ENCODE measurements at regions not wholly inside any gene's neighbourhood (a gene's known extent, or its start where the extent isn't known, plus 50 kb on each side); places are given as distances from the start of the nearest gene placed in this dataset.
"Not testable (repeated sequence)": the region's sequence is repeated elsewhere in the genome, so short reads cannot be mapped to it uniquely, and the experiment has no call there.

GRCh38 chr2:52539026-52539970 is 1228.3 kb upstream of the CHAC2 start:
- CTCF ChIA-PET, result no interaction called here
- POLR2A ChIA-PET, result no interaction called here

GRCh38 chr2:52537588-52537987 is 1230.0 kb upstream of the CHAC2 start:
- POLR2A ChIA-PET, result no interaction called here
- CTCF ChIA-PET, result no interaction called here

GRCh38 chr2:52536929-52537460 is 1230.6 kb upstream of the CHAC2 start:
- CTCF ChIA-PET, result no interaction called here
- POLR2A ChIA-PET, result no interaction called here

GRCh38 chr2:52532956-52533355 is 1234.6 kb upstream of the CHAC2 start:
- CTCF ChIA-PET, result no interaction called here

GRCh38 chr2:52526735-52527134 is 1240.9 kb upstream of the CHAC2 start:
- ChIA-PET POLR2A (no interaction called here), CTCF (no interaction called here)

More at GRCh38 chr2:52532956-52533355, 1234.6 kb upstream of the CHAC2 start:
- POLR2A ChIA-PET, result no interaction called here

- ChIA-PET POLR2A (no interaction called here), CTCF (no interaction called here)
Measured at GRCh38 chr2:52520644-52521043, 1247.0 kb upstream of the CHAC2 start.

- POLR2A ChIA-PET, result no interaction called here
- CTCF ChIA-PET, result no interaction called here
Measured at GRCh38 chr2:52518678-52519077, 1248.9 kb upstream of the CHAC2 start.

GRCh38 chr2:52512760-52513159 is 1254.8 kb upstream of the CHAC2 start:
- POLR2A ChIA-PET, result no interaction called here
- CTCF ChIA-PET, result no interaction called here

- ChIA-PET CTCF (no interaction called here), POLR2A (no interaction called here)
Measured at GRCh38 chr2:52510432-52510831, 1257.2 kb upstream of the CHAC2 start.

GRCh38 chr2:52502476-52502860 is 1265.1 kb upstream of the CHAC2 start:
- ChIA-PET CTCF (no interaction called here), POLR2A (no interaction called here)

GRCh38 chr2:52501715-52502475 is 1265.7 kb upstream of the CHAC2 start:
- ChIA-PET CTCF (no interaction called here), POLR2A (no interaction called here)

- ChIA-PET CTCF (no interaction called here), POLR2A (no interaction called here)
Measured at GRCh38 chr2:52500561-52500960, 1267.0 kb upstream of the CHAC2 start.

GRCh38 chr2:52498077-52498750 is 1269.4 kb upstream of the CHAC2 start:
- CTCF ChIA-PET, result no interaction called here
- POLR2A ChIA-PET, result no interaction called here

GRCh38 chr2:52495816-52496215 is 1271.8 kb upstream of the CHAC2 start:
- ChIA-PET POLR2A (no interaction called here), CTCF (no interaction called here)

- ChIA-PET POLR2A (no interaction called here), CTCF (interaction anchor here (0.6 kb wide), 1 partner anchor 1291 kb away, joined by 3 read pairs; no protein-coding TSS in a partner anchor)
Measured at GRCh38 chr2:52477166-52477565, 1290.4 kb upstream of the CHAC2 start.

GRCh38 chr2:52475590-52475989 is 1292.0 kb upstream of the CHAC2 start:
- ChIA-PET POLR2A (no interaction called here), CTCF (no interaction called here)

GRCh38 chr2:52474091-52474490 is 1293.5 kb upstream of the CHAC2 start:
- ChIA-PET CTCF (no interaction called here), POLR2A (no interaction called here)

- ChIA-PET POLR2A (no interaction called here), CTCF (no interaction called here)
Measured at GRCh38 chr2:52473526-52473925, 1294.1 kb upstream of the CHAC2 start.

- CTCF ChIA-PET, POLR2A ChIA-PET: not testable (repeated sequence)
Measured at GRCh38 chr2:52470457-52470856, 1297.1 kb upstream of the CHAC2 start.

GRCh38 chr2:52467189-52467588 is 1300.4 kb upstream of the CHAC2 start:
- POLR2A ChIA-PET, result no interaction called here
- CTCF ChIA-PET, result no interaction called here

GRCh38 chr2:52465287-52465686 is 1302.3 kb upstream of the CHAC2 start:
- ChIA-PET POLR2A (no interaction called here), CTCF (no interaction called here)

Measured in activated CD8-positive, alpha-beta memory T cell treated with anti-CD3 and anti-CD28 coated beads for 36 hours (primary cell).